DOHH2 (cell line): ENCODE measurements at regions not wholly inside any gene's neighbourhood (a gene's known extent, or its start where the extent isn't known, plus 50 kb on each side); places are given as distances from the start of the nearest gene placed in this dataset.

ENCODE experiments used
- H3F3A ChIP-seq: fragments of 200-600 bp; sonication (generic), shearing (Covaris generic); 2 replicates; pipeline ENCODE4 v1.6.0; 2016; ENCODE audit warnings: antibody characterized with exemption, mild to moderate bottlenecking; ENCODE audit not compliant: control insufficient read depth, insufficient read depth
- H3K27ac ChIP-seq: fragments of 200-600 bp; sonication (generic); 2 replicates; pipeline ENCODE4 v1.5.1; 2014; ENCODE audit warnings: low read depth, mild to moderate bottlenecking, low read length, moderate library complexity
- H3K27me3 ChIP-seq: fragments of 200-600 bp; sonication (generic); 2 replicates; pipeline ENCODE4 v1.6.1; 2014; ENCODE audit warnings: mild to moderate bottlenecking, low read length, mixed read lengths; ENCODE audit not compliant: control insufficient read depth
- H3K36me3 ChIP-seq: fragments of 200-600 bp; sonication (generic); 2 replicates; pipeline ENCODE4 v1.6.1; 2014; ENCODE audit warnings: mild to moderate bottlenecking, low read length, moderate library complexity, mixed read lengths; ENCODE audit not compliant: control insufficient read depth
- H3K4me1 ChIP-seq: fragments of 200-600 bp; sonication (generic); 2 replicates; pipeline ENCODE4 v1.6.1; 2014; ENCODE audit warnings: mild to moderate bottlenecking, low read length, mixed read lengths; ENCODE audit not compliant: control insufficient read depth
- H3K4me2 ChIP-seq: fragments of 200-600 bp; sonication (generic); 2 replicates; pipeline ENCODE4 v1.6.0; 2014; ENCODE audit warnings: mild to moderate bottlenecking, low read length, moderate library complexity
- H3K4me3 ChIP-seq: fragments of 200-600 bp; sonication (generic); 2 replicates; pipeline ENCODE4 v1.5.1; 2014; ENCODE audit warnings: mild to moderate bottlenecking, low read length, mixed read lengths
- H3K79me2 ChIP-seq: fragments of 200-600 bp; sonication (generic); 2 replicates; pipeline ENCODE4 v1.6.1; 2014; ENCODE audit warnings: mild to moderate bottlenecking, low read length, mixed read lengths; ENCODE audit not compliant: control insufficient read depth
- H3K9me2 ChIP-seq: fragments of 200-600 bp; sonication (generic); replicated peaks from 2 replicates; pipeline ENCODE4 v1.6.1; 2014; ENCODE audit warnings: mild to moderate bottlenecking, low read length, mixed read lengths; ENCODE audit not compliant: control insufficient read depth
- H3K9me3 ChIP-seq: fragments of 200-600 bp; sonication (generic); 2 replicates; pipeline ENCODE4 v1.6.1; 2014; ENCODE audit warnings: antibody characterized with exemption, low read length, mixed read lengths; ENCODE audit not compliant: control insufficient read depth, insufficient read depth
- H4K20me1 ChIP-seq: fragments of 200-600 bp; sonication (generic); 2 replicates; pipeline ENCODE4 v1.6.0; 2014; ENCODE audit warnings: low read depth, mild to moderate bottlenecking, antibody characterized with exemption, low read length, moderate library complexity; ENCODE audit not compliant: control insufficient read depth, insufficient read depth
- EZH2phosphoT487 ChIP-seq: fragments of 200-600 bp; sonication (generic); IDR thresholded peaks from 2 replicates; pipeline ENCODE4 v1.6.1; 2017; ENCODE audit warnings: borderline replicate concordance, mild to moderate bottlenecking, antibody characterized with exemption, low read length, moderate library complexity, mixed read lengths
- TF ChIP-seq, protein P1 (sequence below): fragments of 200-600 bp; sonication (generic); IDR thresholded peaks from one replicate; pipeline ENCODE4 v1.5.1; 2014; ENCODE audit warnings: antibody characterized with exemption, mild to moderate bottlenecking, low read depth, low read length; ENCODE audit not compliant: poor library complexity, severe bottlenecking

DNA sequence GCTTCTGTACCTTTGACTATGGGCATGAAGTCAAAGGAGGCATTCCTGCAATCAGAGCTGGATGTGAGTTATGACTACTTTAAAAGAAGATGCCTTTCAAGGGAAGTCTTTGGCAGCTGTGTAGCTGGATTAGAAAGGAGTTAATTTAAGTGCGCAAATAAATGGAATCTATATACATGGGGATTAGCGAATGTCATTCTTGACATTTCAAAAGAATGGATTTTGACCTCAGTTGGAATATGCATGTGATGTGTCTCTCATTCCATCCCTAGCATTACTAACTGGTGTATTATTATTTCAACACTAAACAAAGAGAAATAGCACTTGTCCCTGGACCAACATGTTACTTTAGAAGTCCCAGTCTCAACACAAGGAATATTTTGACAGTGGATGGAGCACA is 359.6 kb upstream of the SLC24A2 start:
- no peaks in the 10 kb centered on the region for H3K36me3 ChIP-seq
- H3K4me2 ChIP-seq = no peak overlapping the region
- no peaks in the 10 kb centered on the region for H4K20me1 ChIP-seq
- H3K27me3 ChIP-seq = peaks cover 14% of the 10 kb centered on the region; the same call in 1 of the 2 replicates
- H3K4me1 ChIP-seq = no peaks in the 10 kb centered on the region
- no peaks in the 10 kb centered on the region; the same call in 1 of the 2 replicates for H3K9me3 ChIP-seq
- no peaks in the 10 kb centered on the region for H3K79me2 ChIP-seq
- no peaks in the 10 kb centered on the region for H3F3A ChIP-seq
- no peak for TF ChIP-seq EZH2phosphoT487
- TF ChIP-seq, protein P1, sequence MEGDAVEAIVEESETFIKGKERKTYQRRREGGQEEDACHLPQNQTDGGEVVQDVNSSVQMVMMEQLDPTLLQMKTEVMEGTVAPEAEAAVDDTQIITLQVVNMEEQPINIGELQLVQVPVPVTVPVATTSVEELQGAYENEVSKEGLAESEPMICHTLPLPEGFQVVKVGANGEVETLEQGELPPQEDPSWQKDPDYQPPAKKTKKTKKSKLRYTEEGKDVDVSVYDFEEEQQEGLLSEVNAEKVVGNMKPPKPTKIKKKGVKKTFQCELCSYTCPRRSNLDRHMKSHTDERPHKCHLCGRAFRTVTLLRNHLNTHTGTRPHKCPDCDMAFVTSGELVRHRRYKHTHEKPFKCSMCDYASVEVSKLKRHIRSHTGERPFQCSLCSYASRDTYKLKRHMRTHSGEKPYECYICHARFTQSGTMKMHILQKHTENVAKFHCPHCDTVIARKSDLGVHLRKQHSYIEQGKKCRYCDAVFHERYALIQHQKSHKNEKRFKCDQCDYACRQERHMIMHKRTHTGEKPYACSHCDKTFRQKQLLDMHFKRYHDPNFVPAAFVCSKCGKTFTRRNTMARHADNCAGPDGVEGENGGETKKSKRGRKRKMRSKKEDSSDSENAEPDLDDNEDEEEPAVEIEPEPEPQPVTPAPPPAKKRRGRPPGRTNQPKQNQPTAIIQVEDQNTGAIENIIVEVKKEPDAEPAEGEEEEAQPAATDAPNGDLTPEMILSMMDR = no peak
- H3K27ac ChIP-seq = no peak overlapping the region
- H3K4me3 ChIP-seq = no peak overlapping the region
- no peaks in the 10 kb centered on the region for H3K9me2 ChIP-seq

DNA sequence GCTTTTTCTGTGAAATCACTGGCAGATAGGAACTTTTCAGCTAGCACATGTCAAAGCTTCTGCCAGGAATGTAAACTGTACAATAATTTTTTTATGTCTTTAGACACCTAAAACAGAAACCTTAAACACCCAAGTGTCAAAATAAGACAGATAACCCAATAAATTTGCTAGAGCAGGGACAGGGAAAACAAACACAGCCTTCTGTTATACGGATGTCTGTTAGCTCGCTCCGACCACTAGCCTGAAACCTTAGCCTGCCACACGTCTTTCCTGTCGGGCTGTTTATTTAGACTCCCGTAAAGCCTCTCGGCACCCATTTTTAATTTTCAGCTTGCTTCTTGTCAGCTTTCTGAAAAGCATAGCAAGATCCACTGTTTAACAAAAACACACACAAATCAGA is 355.4 kb upstream of the SLC24A2 start:
- TF ChIP-seq, protein P1 = no peak
- no peak for TF ChIP-seq EZH2phosphoT487
- Histone ChIP-seq H3K4me2 (no peak overlapping the region), H3K9me3 (no peaks in the 10 kb centered on the region; the same call in 1 of the 2 replicates), H3K36me3 (no peaks in the 10 kb centered on the region), H3F3A (no peaks in the 10 kb centered on the region), H3K9me2 (no peaks in the 10 kb centered on the region), H3K4me3 (no peak overlapping the region), H3K27me3 (peaks cover 14% of the 10 kb centered on the region; the same call in 1 of the 2 replicates), H4K20me1 (no peaks in the 10 kb centered on the region), H3K4me1 (no peaks in the 10 kb centered on the region), H3K79me2 (no peaks in the 10 kb centered on the region), H3K27ac (no peak overlapping the region)

DNA sequence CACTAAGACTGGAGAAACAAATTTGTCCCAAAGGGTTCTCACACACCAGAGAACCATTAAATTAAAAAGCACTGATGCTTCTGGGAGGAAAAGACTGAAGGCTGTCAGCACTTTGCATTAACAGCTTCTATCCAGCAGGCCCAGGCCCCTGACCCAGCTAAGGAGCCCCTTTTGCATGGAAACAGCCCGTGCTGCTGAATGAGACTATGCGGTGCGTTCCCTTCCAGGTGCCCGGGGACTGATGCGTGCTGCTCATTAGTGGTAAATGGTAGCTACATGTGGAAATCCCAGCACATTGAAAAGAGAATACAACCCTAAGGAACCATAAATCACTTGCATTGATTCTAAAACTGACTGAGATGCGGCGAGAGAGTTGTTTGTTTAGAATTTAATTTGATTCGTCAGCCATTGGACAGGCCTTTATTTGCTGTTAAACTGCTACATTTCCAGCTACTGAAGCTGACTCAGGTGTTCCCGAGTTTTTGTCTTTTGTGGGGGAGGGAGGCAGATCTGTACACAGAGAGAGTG is 351.0 kb upstream of the SLC24A2 start:
- no peak overlapping the region for H3K27ac ChIP-seq
- H3K9me2 ChIP-seq = no peaks in the 10 kb centered on the region
- H3K36me3 ChIP-seq = no peaks in the 10 kb centered on the region
- H3K4me1 ChIP-seq = no peaks in the 10 kb centered on the region
- no peaks in the 10 kb centered on the region for H4K20me1 ChIP-seq
- TF ChIP-seq EZH2phosphoT487 = no peak
- TF ChIP-seq, protein P1 = no peak
- no peaks in the 10 kb centered on the region for H3K9me3 ChIP-seq
- no peak overlapping the region for H3K4me2 ChIP-seq
- H3K79me2 ChIP-seq = no peaks in the 10 kb centered on the region
- H3K27me3 ChIP-seq = peaks cover 10% of the 10 kb centered on the region; the same call in 1 of the 2 replicates
- no peaks in the 10 kb centered on the region for H3F3A ChIP-seq
- no peak overlapping the region for H3K4me3 ChIP-seq

DNA sequence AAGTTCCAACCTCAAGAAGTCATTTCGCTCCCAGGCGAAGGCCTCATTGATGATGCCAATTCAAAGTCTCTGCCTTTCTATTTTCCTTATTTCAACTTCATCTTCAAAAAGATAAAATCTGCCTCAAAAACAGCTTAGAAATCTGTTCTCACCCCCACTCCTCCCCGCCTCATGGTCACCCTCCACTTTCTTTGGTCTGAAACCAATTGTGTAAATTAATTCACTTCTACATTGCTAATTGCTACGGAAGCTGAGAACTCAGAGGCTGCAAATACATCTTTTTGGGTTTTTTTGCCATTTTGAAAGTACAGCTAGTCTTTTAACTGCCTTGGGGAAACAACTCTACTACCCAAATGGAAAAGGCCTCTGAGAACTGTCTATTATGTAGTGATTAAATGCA is 350.0 kb upstream of the SLC24A2 start:
- H3F3A ChIP-seq = no peaks in the 10 kb centered on the region
- H3K9me3 ChIP-seq = no peaks in the 10 kb centered on the region
- H3K79me2 ChIP-seq = no peaks in the 10 kb centered on the region
- no peaks in the 10 kb centered on the region for H3K36me3 ChIP-seq
- no peak overlapping the region for H3K27ac ChIP-seq
- no peak overlapping the region for H3K4me2 ChIP-seq
- TF ChIP-seq, protein P1 = no peak
- TF ChIP-seq EZH2phosphoT487 = no peak
- no peaks in the 10 kb centered on the region for H3K4me1 ChIP-seq
- no peaks in the 10 kb centered on the region for H3K9me2 ChIP-seq
- H3K27me3 ChIP-seq = peaks cover 2% of the 10 kb centered on the region; the same call in 1 of the 2 replicates
- no peaks in the 10 kb centered on the region for H4K20me1 ChIP-seq
- no peak overlapping the region for H3K4me3 ChIP-seq
